Vagina (tissue), 2 donors: ENCODE measurements at regions not wholly inside any gene's neighbourhood (a gene's known extent, or its start where the extent isn't known, plus 50 kb on each side); places are given as distances from the start of the nearest gene placed in this dataset.

Experiments used
- DNase-seq, 2 donors: peaks; one replicate each; pipeline ENCODE4 v3.0.0-alpha.2; 2017; ENCODE audit errors: extremely low spot score in 2 of 2
- H3K27ac ChIP-seq: fragments of 200-600 bp; sonication (generic); one replicate; pipeline ENCODE4 v1.5.1; 2019
- H3K27me3 ChIP-seq: fragments of 200-600 bp; sonication (generic); one replicate; pipeline ENCODE4 v1.5.1; 2019
- H3K36me3 ChIP-seq, 2 donors: fragments of 200-600 bp; sonication (generic); one replicate each; pipeline ENCODE4 v1.5.1; 2017 to 2019
- H3K4me1 ChIP-seq: fragments of 200-600 bp; sonication (generic); one replicate; pipeline ENCODE4 v1.5.1; 2019
- H3K4me3 ChIP-seq, 2 donors: fragments of 200-600 bp; sonication (generic); 1 replicate in 1 of 2; 2 replicates in 1 of 2; pipeline ENCODE4 v1.5.1; 2016 to 2019
- H3K9me3 ChIP-seq: fragments of 200-600 bp; sonication (generic); one replicate; pipeline ENCODE4 v1.5.1; 2019
- CTCF ChIP-seq, 3 experiments: fragments of 450-650 bp in 2 of 3; fragments of 200-600 bp in 1 of 3; sonication (generic) in 1 of 3; IDR thresholded peaks; one replicate each; pipeline ENCODE4 v1.5.1; 2017 to 2019; ENCODE audit warnings: antibody characterized with exemption in 3 of 3, mild to moderate bottlenecking in 2 of 3, moderate library complexity in 2 of 3
- POLR2A ChIP-seq, 2 donors: fragments of 450-650 bp; IDR thresholded peaks; one replicate each; pipeline ENCODE4 v1.6.1; 2017; ENCODE audit warnings: antibody characterized with exemption in 2 of 2, mild to moderate bottlenecking in 2 of 2, moderate library complexity in 2 of 2
- POLR2AphosphoS5 ChIP-seq, 2 donors: sonication (generic); formaldehyde crosslinking; IDR thresholded peaks; one replicate each; pipeline ENCODE4 v1.9.0; 2017; ENCODE audit warnings: antibody characterized with exemption in 2 of 2, mild to moderate bottlenecking in 2 of 2, low read depth in 1 of 2; ENCODE audit not compliant: insufficient read depth in 1 of 2
- intact Hi-C: fragments of 100-400 bp; cut with DNase I; formaldehyde crosslinking; loops from one replicate; pipeline ENCODE4 v1.15.1; 2023

GRCh38 chr6:40755749-40756452 is 168.7 kb upstream of the LRFN2 start:
- Histone ChIP-seq H3K27ac (no peak overlapping the region), H3K9me3 (no peaks in the 10 kb centered on the region), H3K27me3 (no peaks in the 10 kb centered on the region), H3K4me3 (no peak overlapping the region), H3K4me1 (no peaks in the 10 kb centered on the region), H3K36me3 (no peaks in the 10 kb centered on the region)
- DNase-seq = no peak
- TF ChIP-seq POLR2A (IDR thresholded peaks at IDR 0.05) = no peak
- intact Hi-C loops = no loop called here

- Histone ChIP-seq H3K36me3 (no peaks in the 10 kb centered on the region), H3K4me3 (no peak overlapping the region), H3K27me3 (no peaks in the 10 kb centered on the region), H3K27ac (no peak overlapping the region), H3K4me1 (no peaks in the 10 kb centered on the region), H3K9me3 (no peaks in the 10 kb centered on the region)
- DNase-seq = no peak
- TF ChIP-seq POLR2A (IDR thresholded peaks at IDR 0.05) (no peak), POLR2AphosphoS5 (IDR thresholded peaks at IDR 0.05; ENCODE audit: insufficient read depth in 1 of 2, low read depth in 1 of 2) (no peak), CTCF (IDR thresholded peaks at IDR 0.05) (no peak)
- intact Hi-C loops = no loop called here
These were observed 168.0 kb upstream of the LRFN2 start for GRCh38 chr6:40755046-40755681.

GRCh38 chr6:40754461-40755045 is 167.4 kb upstream of the LRFN2 start:
- no peak for DNase-seq
- no peak overlapping the region for H3K27ac ChIP-seq
- H3K4me1 ChIP-seq = no peaks in the 10 kb centered on the region
- no peak overlapping the region for H3K4me3 ChIP-seq
- intact Hi-C loops = no loop called here
- no peaks in the 10 kb centered on the region for H3K36me3 ChIP-seq
- TF ChIP-seq CTCF (IDR thresholded peaks at IDR 0.05) = no peak
- no peak for TF ChIP-seq POLR2A (IDR thresholded peaks at IDR 0.05)
- TF ChIP-seq POLR2AphosphoS5 (IDR thresholded peaks at IDR 0.05; ENCODE audit: insufficient read depth in 1 of 2, low read depth in 1 of 2) = no peak
- no peaks in the 10 kb centered on the region for H3K9me3 ChIP-seq
- no peaks in the 10 kb centered on the region for H3K27me3 ChIP-seq

GRCh38 chr6:40753675-40754448 is 166.7 kb upstream of the LRFN2 start:
- TF ChIP-seq CTCF (IDR thresholded peaks at IDR 0.05) = no peak
- no peak for TF ChIP-seq POLR2AphosphoS5 (IDR thresholded peaks at IDR 0.05; ENCODE audit: insufficient read depth in 1 of 2, low read depth in 1 of 2)
- no peak for TF ChIP-seq POLR2A (IDR thresholded peaks at IDR 0.05)
- DNase-seq = no peak
- H3K36me3 ChIP-seq = no peaks in the 10 kb centered on the region
- H3K27ac ChIP-seq = no peak overlapping the region
- no peak overlapping the region for H3K4me3 ChIP-seq
- no peaks in the 10 kb centered on the region for H3K4me1 ChIP-seq
- H3K27me3 ChIP-seq = no peaks in the 10 kb centered on the region
- H3K9me3 ChIP-seq = no peaks in the 10 kb centered on the region
- intact Hi-C loops = no loop called here

GRCh38 chr6:40753048-40753447 is 165.9 kb upstream of the LRFN2 start:
- Histone ChIP-seq H3K4me3 (no peak overlapping the region), H3K27ac (no peak overlapping the region), H3K9me3 (no peaks in the 10 kb centered on the region), H3K27me3 (no peaks in the 10 kb centered on the region), H3K36me3 (no peaks in the 10 kb centered on the region), H3K4me1 (no peaks in the 10 kb centered on the region)
- TF ChIP-seq POLR2A (IDR thresholded peaks at IDR 0.05) (no peak), CTCF (IDR thresholded peaks at IDR 0.05) (no peak), POLR2AphosphoS5 (IDR thresholded peaks at IDR 0.05; ENCODE audit: insufficient read depth in 1 of 2, low read depth in 1 of 2) (no peak)
- intact Hi-C loops = no loop called here
- DNase-seq = no peak
